HEK293T (cell line): ENCODE measurements at regions not wholly inside any gene's neighbourhood (a gene's known extent, or its start where the extent isn't known, plus 50 kb on each side); places are given as distances from the start of the nearest gene placed in this dataset.

Source experiments
- BHLHE40 ChIP-seq: fragments of 450-650 bp; IDR thresholded peaks from 2 replicates; pipeline ENCODE4 v1.6.1; 2016; ENCODE audit warnings: mild to moderate bottlenecking, moderate library complexity, borderline replicate concordance
- CTBP1 ChIP-seq: fragments of 450-650 bp; IDR thresholded peaks from 2 replicates; pipeline ENCODE4 v1.6.1; 2016; ENCODE audit warnings: borderline replicate concordance
- ELF4 ChIP-seq: fragments of 450-650 bp; IDR thresholded peaks from 2 replicates; pipeline ENCODE4 v1.6.1; 2017; ENCODE audit warnings: antibody characterized with exemption
- FOXA1 ChIP-seq: fragments of 450-650 bp; IDR thresholded peaks from 2 replicates; pipeline ENCODE4 v1.6.1; 2016; ENCODE audit warnings: mild to moderate bottlenecking
- HDGF ChIP-seq: fragments of 450-650 bp; IDR thresholded peaks from 2 replicates; pipeline ENCODE4 v1.6.1; 2017; ENCODE audit warnings: antibody characterized with exemption, borderline replicate concordance
- SUZ12 ChIP-seq: fragments of 450-650 bp; IDR thresholded peaks from 2 replicates; pipeline ENCODE4 v1.6.1; 2016; ENCODE audit warnings: mild to moderate bottlenecking

- TF ChIP-seq FOXA1 (no peak), CTBP1 (no peak), SUZ12 (no peak), BHLHE40 (no peak), ELF4 (no peak), HDGF (no peak)
These were observed 624.2 kb downstream of the CHSY3 start for GRCh38 chr5:130528474-130528873.
